Caco-2 (cell line): ENCODE measurements at regions not wholly inside any gene's neighbourhood (a gene's known extent, or its start where the extent isn't known, plus 50 kb on each side); places are given as distances from the start of the nearest gene placed in this dataset.
"Not testable (repeated sequence)": the region's sequence is repeated elsewhere in the genome, so short reads cannot be mapped to it uniquely, and the experiment has no call there.

ENCODE experiments used
- BruUV-seq: library from RNA; stranded (reverse); fragments of 400-500 nt; replicated peaks from 2 replicates; lab custom pipeline; 2021; lab: Mats Ljungman, UMichigan
- CTCF ChIA-PET: fragments of 300-600 bp; sonication (Branson Sonifier 250); formaldehyde crosslinking; loops from one replicate; lab custom pipeline; 2022; ENCODE audit warnings: antibody characterized with exemption; lab: Charles Lee
- POLR2A ChIA-PET: fragments of 300-600 bp; sonication (Branson Sonifier 250); formaldehyde crosslinking; loops from one replicate; lab custom pipeline; 2022; ENCODE audit warnings: antibody characterized with exemption; lab: Charles Lee
- DNase-seq, 2 experiments: peaks; one replicate each; pipeline versions ENCODE4 v3.0.0 to v3.0.0-alpha.2; 2020 to 2022
- H3K27me3 ChIP-seq: replicated peaks from 2 replicates; pipeline ENCODE4 v1.6.0; 2011; ENCODE audit warnings: low read length; ENCODE audit not compliant: control insufficient read depth, insufficient read depth
- H3K36me3 ChIP-seq: 2 replicates; pipeline ENCODE4 v1.5.1; 2011; ENCODE audit warnings: low read length; ENCODE audit not compliant: control insufficient read depth, insufficient read depth
- H3K4me1 ChIP-seq: fragments of 250-450 bp; sonication (Bioruptor Pico); 2 replicates; pipeline ENCODE4 v1.5.1; 2020; ENCODE audit warnings: mild to moderate bottlenecking
- H3K4me3 ChIP-seq: 2 replicates; pipeline ENCODE4 v1.5.1; 2011; ENCODE audit warnings: low read depth, mild to moderate bottlenecking, control low read depth, low read length
- H3K9me3 ChIP-seq: fragments of 250-450 bp; sonication (Bioruptor Pico); 2 replicates; pipeline ENCODE4 v1.5.1; 2020; ENCODE audit warnings: mild to moderate bottlenecking, moderate library complexity
- H3K27ac Mint-ChIP-seq: one replicate; pipeline ENCODE4 v1.8.0; 2022; ENCODE audit warnings: mixed read lengths; ENCODE audit not compliant: unreplicated experiment
- H3K27me3 Mint-ChIP-seq: one replicate; pipeline ENCODE4 v1.8.0; 2022; ENCODE audit warnings: mixed read lengths; ENCODE audit not compliant: insufficient read depth, unreplicated experiment
- H3K36me3 Mint-ChIP-seq: one replicate; pipeline ENCODE4 v1.8.0; 2022; ENCODE audit warnings: mild to moderate bottlenecking, mixed read lengths; ENCODE audit not compliant: insufficient read depth, unreplicated experiment
- H3K4me1 Mint-ChIP-seq: one replicate; pipeline ENCODE4 v1.8.0; 2022; ENCODE audit warnings: low read depth, mixed read lengths; ENCODE audit not compliant: unreplicated experiment
- H3K4me3 Mint-ChIP-seq: one replicate; pipeline ENCODE4 v1.8.0; 2022; ENCODE audit warnings: mild to moderate bottlenecking, moderate library complexity, mixed read lengths; ENCODE audit not compliant: unreplicated experiment
- H3K9me3 Mint-ChIP-seq: one replicate; pipeline ENCODE4 v1.8.0; 2022; ENCODE audit warnings: mixed read lengths; ENCODE audit not compliant: unreplicated experiment
- intact Hi-C: fragments of 100-400 bp; cut with micrococcal nuclease; formaldehyde crosslinking; loops from one replicate; pipeline ENCODE4 v1.10.0; 2022; ENCODE audit not compliant: unreplicated experiment
- TF ChIP-seq, protein P1 (sequence below), 2 experiments: fragments of 200-600 bp in 1 of 2; IDR thresholded peaks; 1 replicate in 1 of 2; 2 replicates in 1 of 2; pipeline versions ENCODE4 v1.5.1 to v1.8.0; 2011 to 2022; ENCODE audit warnings: antibody characterized with exemption in 1 of 2, control low read depth in 1 of 2, inconsistent platforms in 1 of 2, low read depth in 1 of 2, low read length in 1 of 2, mild to moderate bottlenecking in 1 of 2, moderate library complexity in 1 of 2; ENCODE audit not compliant: insufficient read depth in 1 of 2, severe bottlenecking in 1 of 2, unreplicated experiment in 1 of 2

GRCh38 chr16:6695666-6696065, 637.0 kb upstream of the RBFOX1 start:
- CTCF ChIA-PET = no interaction called here

DNA sequence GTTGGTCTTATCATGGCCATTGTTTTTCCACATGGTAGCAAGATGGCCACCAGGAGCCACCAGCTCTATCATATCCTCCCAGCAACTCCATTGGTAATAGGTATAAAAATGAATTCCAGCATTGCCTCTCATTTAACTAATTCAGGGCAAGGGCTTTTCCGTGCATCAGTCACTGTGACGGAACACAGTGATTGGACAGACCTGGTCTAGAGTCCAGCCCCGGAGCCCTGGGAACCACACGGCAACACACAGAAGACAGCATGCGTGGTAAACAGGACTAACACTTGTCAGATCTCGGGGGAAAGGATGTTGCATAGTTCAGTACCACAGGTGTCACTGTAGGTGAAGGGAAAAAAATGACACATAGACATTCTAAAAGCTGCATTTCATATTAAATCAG, 638.0 kb upstream of the RBFOX1 start:
- TF ChIP-seq, protein P1, sequence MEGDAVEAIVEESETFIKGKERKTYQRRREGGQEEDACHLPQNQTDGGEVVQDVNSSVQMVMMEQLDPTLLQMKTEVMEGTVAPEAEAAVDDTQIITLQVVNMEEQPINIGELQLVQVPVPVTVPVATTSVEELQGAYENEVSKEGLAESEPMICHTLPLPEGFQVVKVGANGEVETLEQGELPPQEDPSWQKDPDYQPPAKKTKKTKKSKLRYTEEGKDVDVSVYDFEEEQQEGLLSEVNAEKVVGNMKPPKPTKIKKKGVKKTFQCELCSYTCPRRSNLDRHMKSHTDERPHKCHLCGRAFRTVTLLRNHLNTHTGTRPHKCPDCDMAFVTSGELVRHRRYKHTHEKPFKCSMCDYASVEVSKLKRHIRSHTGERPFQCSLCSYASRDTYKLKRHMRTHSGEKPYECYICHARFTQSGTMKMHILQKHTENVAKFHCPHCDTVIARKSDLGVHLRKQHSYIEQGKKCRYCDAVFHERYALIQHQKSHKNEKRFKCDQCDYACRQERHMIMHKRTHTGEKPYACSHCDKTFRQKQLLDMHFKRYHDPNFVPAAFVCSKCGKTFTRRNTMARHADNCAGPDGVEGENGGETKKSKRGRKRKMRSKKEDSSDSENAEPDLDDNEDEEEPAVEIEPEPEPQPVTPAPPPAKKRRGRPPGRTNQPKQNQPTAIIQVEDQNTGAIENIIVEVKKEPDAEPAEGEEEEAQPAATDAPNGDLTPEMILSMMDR (IDR thresholded peaks at IDR 0.05; ENCODE audit: insufficient read depth in 1 of 2, low read depth in 1 of 2, low read length in 1 of 2, severe bottlenecking in 1 of 2, unreplicated experiment in 1 of 2) = no peak
- intact Hi-C loops = no loop called here
- H3K36me3 ChIP-seq = no peaks in the 10 kb centered on the region
- no peak for DNase-seq
- H3K4me3 Mint-ChIP-seq = no peak overlapping the region
- no peaks in the 10 kb centered on the region for H3K9me3 Mint-ChIP-seq
- no TSS peak for BruUV-seq
- H3K36me3 Mint-ChIP-seq = no peaks in the 10 kb centered on the region
- CTCF ChIA-PET = no interaction called here
- no peaks in the 10 kb centered on the region for H3K4me1 Mint-ChIP-seq
- H3K27me3 Mint-ChIP-seq = peaks cover 4% of the 10 kb centered on the region
- no peaks in the 10 kb centered on the region for H3K27me3 ChIP-seq
- no peak overlapping the region for H3K4me3 ChIP-seq
- no peaks in the 10 kb centered on the region for H3K4me1 ChIP-seq
- POLR2A ChIA-PET = no interaction called here
- H3K9me3 ChIP-seq = no peaks in the 10 kb centered on the region
- no peak overlapping the region for H3K27ac Mint-ChIP-seq

More at GRCh38 chr16:6695666-6696065, 637.0 kb upstream of the RBFOX1 start:
- Mint-ChIP-seq H3K4me1 (no peaks in the 10 kb centered on the region), H3K4me3 (no peak overlapping the region), H3K27me3 (peaks cover 4% of the 10 kb centered on the region), H3K36me3 (no peaks in the 10 kb centered on the region), H3K27ac (no peak overlapping the region), H3K9me3 (no peaks in the 10 kb centered on the region)
- Histone ChIP-seq H3K4me1 (no peaks in the 10 kb centered on the region), H3K27me3 (no peaks in the 10 kb centered on the region), H3K4me3 (no peak overlapping the region), H3K9me3 (no peaks in the 10 kb centered on the region), H3K36me3 (no peaks in the 10 kb centered on the region)
- BruUV-seq = no TSS peak
- POLR2A ChIA-PET = no interaction called here
- TF ChIP-seq, protein P1 (IDR thresholded peaks at IDR 0.05; ENCODE audit: insufficient read depth in 1 of 2, low read depth in 1 of 2, low read length in 1 of 2, severe bottlenecking in 1 of 2, unreplicated experiment in 1 of 2) = no peak
- DNase-seq = no peak
- intact Hi-C loops = no loop called here

DNA sequence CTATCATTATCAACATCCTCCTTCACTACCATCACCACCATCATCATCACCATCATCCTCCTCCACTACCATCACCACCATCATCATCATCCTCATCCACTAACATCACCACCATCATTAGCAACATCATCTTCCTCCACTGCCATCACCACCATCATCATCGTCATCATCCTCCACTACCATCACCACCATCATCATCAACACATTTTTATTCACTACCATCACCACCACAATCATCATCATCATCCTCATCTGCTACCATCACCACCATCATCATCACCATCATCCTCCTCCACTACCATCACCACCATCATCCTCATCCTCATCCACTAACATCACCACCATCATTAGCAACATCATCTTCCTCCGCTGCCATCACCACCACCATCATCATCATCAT, 639.2 kb upstream of the RBFOX1 start:
- DNase-seq, H3K27ac Mint-ChIP-seq, H3K27me3 Mint-ChIP-seq, H3K4me3 Mint-ChIP-seq, H3K9me3 Mint-ChIP-seq, BruUV-seq, intact Hi-C loops, H3K4me1 ChIP-seq, POLR2A ChIA-PET, H3K4me3 ChIP-seq, H3K27me3 ChIP-seq, CTCF ChIA-PET, H3K4me1 Mint-ChIP-seq, H3K9me3 ChIP-seq, H3K36me3 Mint-ChIP-seq, H3K36me3 ChIP-seq: not testable (repeated sequence)

DNA sequence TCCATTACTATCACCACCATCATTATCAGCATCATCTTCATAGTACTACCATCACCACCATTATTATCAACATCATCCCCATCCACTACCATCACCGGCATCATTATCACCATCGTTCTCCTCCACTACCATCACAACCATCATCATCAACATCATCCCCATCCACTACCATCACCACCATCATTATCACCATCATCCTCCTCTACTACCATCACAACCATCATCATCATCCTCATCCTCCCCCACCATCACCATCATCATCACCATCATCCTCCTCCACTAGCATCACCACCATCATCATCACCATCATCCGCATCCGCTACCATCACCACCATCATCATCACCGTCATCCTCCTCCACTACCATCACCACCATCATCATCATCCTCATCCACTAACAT, 639.8 kb upstream of the RBFOX1 start:
- Histone ChIP-seq H3K9me3 (no peaks in the 10 kb centered on the region), H3K27me3 (no peaks in the 10 kb centered on the region), H3K4me1 (no peaks in the 10 kb centered on the region), H3K36me3 (no peaks in the 10 kb centered on the region), H3K4me3 (no peak overlapping the region)
- Mint-ChIP-seq H3K27ac (no peak overlapping the region), H3K9me3 (peaks cover 4% of the 10 kb centered on the region), H3K4me3 (no peak overlapping the region), H3K27me3 (no peaks in the 10 kb centered on the region), H3K36me3 (no peaks in the 10 kb centered on the region), H3K4me1 (no peaks in the 10 kb centered on the region)
- CTCF ChIA-PET = no interaction called here
- intact Hi-C loops = no loop called here
- DNase-seq = no peak
- POLR2A ChIA-PET = no interaction called here
- BruUV-seq = no TSS peak
- TF ChIP-seq, protein P1 (IDR thresholded peaks at IDR 0.05; ENCODE audit: insufficient read depth in 1 of 2, low read depth in 1 of 2, low read length in 1 of 2, severe bottlenecking in 1 of 2, unreplicated experiment in 1 of 2) = no peak
